Neural progenitor cell (in vitro differentiated cells): ENCODE measurements at regions not wholly inside any gene's neighbourhood (a gene's known extent, or its start where the extent isn't known, plus 50 kb on each side); places are given as distances from the start of the nearest gene placed in this dataset.
A peak's percentile ranks its signal among the peaks of the same experiment; 100 is the strongest.

ENCODE experiments used
- DNase-seq: peaks from one replicate; pipeline ENCODE4 v3.0.0-alpha.2; 2016; ENCODE audit warnings: low spot score
- H2AFZ ChIP-seq: fragments of 200-600 bp; sonication (generic); replicated peaks from 2 replicates; pipeline ENCODE4 v1.6.1; 2016; ENCODE audit warnings: antibody characterized with exemption
- H3F3A ChIP-seq: fragments of 200-600 bp; sonication (generic); 2 replicates; pipeline ENCODE4 v1.6.1; 2016; ENCODE audit warnings: antibody characterized with exemption, low read depth
- H3K27ac ChIP-seq: fragments of 200-600 bp; sonication (generic); 2 replicates; pipeline ENCODE4 v1.5.1; 2016; ENCODE audit warnings: mild to moderate bottlenecking
- H3K27me3 ChIP-seq: fragments of 200-600 bp; sonication (generic); 2 replicates; pipeline ENCODE4 v1.6.1; 2016; ENCODE audit warnings: mild to moderate bottlenecking, moderate library complexity
- H3K36me3 ChIP-seq: fragments of 200-600 bp; sonication (generic); 2 replicates; pipeline ENCODE4 v1.5.1; 2016
- H3K4me1 ChIP-seq: fragments of 200-600 bp; sonication (generic); 2 replicates; pipeline ENCODE4 v1.6.1; 2016; ENCODE audit warnings: mixed run types
- H3K4me2 ChIP-seq: fragments of 200-600 bp; sonication (generic); 2 replicates; pipeline ENCODE4 v1.6.1; 2016
- H3K4me3 ChIP-seq: fragments of 200-600 bp; sonication (generic); 2 replicates; pipeline ENCODE4 v1.5.1; 2016
- H3K79me2 ChIP-seq: fragments of 200-600 bp; sonication (generic); 2 replicates; pipeline ENCODE4 v1.6.1; 2016; ENCODE audit warnings: low read depth
- H3K9ac ChIP-seq: fragments of 200-600 bp; sonication (generic); 2 replicates; pipeline ENCODE4 v1.6.1; 2016
- H3K9me3 ChIP-seq: fragments of 200-600 bp; sonication (generic); 2 replicates; pipeline ENCODE4 v1.5.1; 2016; ENCODE audit warnings: low read depth
- H4K20me1 ChIP-seq: fragments of 200-600 bp; sonication (generic); 2 replicates; pipeline ENCODE4 v1.6.1; 2016; ENCODE audit warnings: low read depth
- H3K27ac Mint-ChIP-seq: 3 replicates; pipeline ENCODE4 v1.8.0; 2021; ENCODE audit warnings: mixed read lengths
- H3K27me3 Mint-ChIP-seq: 2 replicates; pipeline ENCODE4 v1.8.0; 2022; ENCODE audit warnings: low read depth, mild to moderate bottlenecking, inconsistent platforms, moderate library complexity, mixed read lengths; ENCODE audit not compliant: insufficient read depth
- H3K36me3 Mint-ChIP-seq: 3 replicates; pipeline ENCODE4 v1.8.0; 2021; ENCODE audit warnings: mixed read lengths
- H3K4me1 Mint-ChIP-seq: 3 replicates; pipeline ENCODE4 v1.8.0; 2021; ENCODE audit warnings: mixed read lengths
- H3K4me3 Mint-ChIP-seq: 3 replicates; pipeline ENCODE4 v1.8.0; 2021; ENCODE audit warnings: mild to moderate bottlenecking, moderate library complexity, mixed read lengths
- H3K9me3 Mint-ChIP-seq: 3 replicates; pipeline ENCODE4 v1.8.0; 2020; ENCODE audit warnings: mixed read lengths
- CTCF ChIP-seq: fragments of 200-600 bp; sonication (generic); IDR thresholded peaks from 2 replicates; pipeline ENCODE4 v1.5.1; 2017; ENCODE audit warnings: antibody characterized with exemption, mild to moderate bottlenecking
- EZH2 ChIP-seq: fragments of 200-600 bp; sonication (generic); IDR thresholded peaks from 2 replicates; pipeline ENCODE4 v1.6.1; 2017; ENCODE audit warnings: antibody characterized with exemption, mild to moderate bottlenecking, moderate library complexity
- EZH2phosphoT487 ChIP-seq: fragments of 200-600 bp; sonication (generic); IDR thresholded peaks from 2 replicates; pipeline ENCODE4 v1.6.1; 2017; ENCODE audit warnings: antibody characterized with exemption

DNA sequence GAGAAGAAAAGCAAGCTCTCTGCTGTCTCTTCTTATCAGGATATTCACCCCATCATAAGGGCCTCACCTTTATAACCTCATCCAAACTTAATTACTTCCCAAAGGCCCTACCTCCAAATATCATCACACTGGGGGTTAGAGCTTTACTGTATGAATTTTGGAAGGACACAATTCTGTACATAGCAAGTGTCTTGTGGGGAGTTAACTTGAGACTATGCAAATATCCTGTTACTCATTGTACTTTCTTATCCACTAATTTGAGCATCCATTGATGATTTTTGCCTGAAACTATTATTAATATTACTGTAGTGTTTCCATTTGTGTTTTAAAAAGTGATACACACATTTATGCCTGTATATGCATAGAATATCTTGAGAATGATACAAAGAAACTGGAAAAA is 129.1 kb upstream of the IVNS1ABP start:
- no peak for TF ChIP-seq EZH2
- TF ChIP-seq CTCF: no peak
- TF ChIP-seq EZH2phosphoT487: no peak
- Histone ChIP-seq H3K9me3 (no peaks in the 10 kb centered on the region), H3K4me1 (no peaks in the 10 kb centered on the region), H3K4me3 (no peak overlapping the region), H4K20me1 (no peaks in the 10 kb centered on the region), H3K4me2 (no peak overlapping the region), H3K36me3 (no peaks in the 10 kb centered on the region), H3K79me2 (no peaks in the 10 kb centered on the region), H3K27ac (no peak overlapping the region), H3K9ac (no peak overlapping the region), H2AFZ (no peak overlapping the region), H3K27me3 (no peaks in the 10 kb centered on the region), H3F3A (no peaks in the 10 kb centered on the region)
- no peaks in the 10 kb centered on the region for H3K36me3 Mint-ChIP-seq
- peaks cover 9% of the 10 kb centered on the region for H3K4me1 Mint-ChIP-seq
- DNase-seq: no peak
- H3K4me3 Mint-ChIP-seq: no peak overlapping the region
- H3K9me3 Mint-ChIP-seq: peaks cover 5% of the 10 kb centered on the region
- H3K27ac Mint-ChIP-seq: no peak overlapping the region
- no peaks in the 10 kb centered on the region for H3K27me3 Mint-ChIP-seq

- no peak for DNase-seq
- H3K9me3 ChIP-seq: no peaks in the 10 kb centered on the region
- no peaks in the 10 kb centered on the region for H3K27me3 ChIP-seq
- H4K20me1 ChIP-seq: no peaks in the 10 kb centered on the region
- no peaks in the 10 kb centered on the region for H3K36me3 ChIP-seq
- Mint-ChIP-seq H3K27me3 (no peaks in the 10 kb centered on the region), H3K4me3 (no peak overlapping the region), H3K27ac (no peak overlapping the region), H3K9me3 (peaks cover 5% of the 10 kb centered on the region), H3K36me3 (no peaks in the 10 kb centered on the region), H3K4me1 (peaks cover 10% of the 10 kb centered on the region)
- no peaks in the 10 kb centered on the region for H3K79me2 ChIP-seq
- TF ChIP-seq EZH2phosphoT487 (no peak), EZH2 (no peak), CTCF (no peak)
- H3F3A ChIP-seq: no peaks in the 10 kb centered on the region
- no peak overlapping the region for H3K9ac ChIP-seq
- H3K4me2 ChIP-seq: no peak overlapping the region
- H3K4me1 ChIP-seq: no peaks in the 10 kb centered on the region
- no peak overlapping the region for H3K4me3 ChIP-seq
- no peak overlapping the region for H2AFZ ChIP-seq
- no peak overlapping the region for H3K27ac ChIP-seq
Observed at GRCh38 chr1:185445594-185445993, 128.6 kb upstream of the IVNS1ABP start.

GRCh38 chr1:185444676-185445075 is 127.6 kb upstream of the IVNS1ABP start:
- H3K27ac Mint-ChIP-seq: no peak overlapping the region
- H3F3A ChIP-seq: no peaks in the 10 kb centered on the region
- no peaks in the 10 kb centered on the region for H3K36me3 ChIP-seq
- peak; percentile 25 for DNase-seq
- no peak overlapping the region for H2AFZ ChIP-seq
- no peak overlapping the region for H3K4me3 ChIP-seq
- no peaks in the 10 kb centered on the region for H4K20me1 ChIP-seq
- peaks cover 10% of the 10 kb centered on the region for H3K4me1 Mint-ChIP-seq
- H3K4me2 ChIP-seq: no peak overlapping the region
- H3K36me3 Mint-ChIP-seq: no peaks in the 10 kb centered on the region
- peaks cover 2% of the 10 kb centered on the region for H3K9me3 Mint-ChIP-seq
- H3K4me1 ChIP-seq: no peaks in the 10 kb centered on the region
- H3K9me3 ChIP-seq: no peaks in the 10 kb centered on the region
- TF ChIP-seq CTCF: no peak
- no peak for TF ChIP-seq EZH2
- TF ChIP-seq EZH2phosphoT487: no peak
- no peak overlapping the region for H3K9ac ChIP-seq
- no peaks in the 10 kb centered on the region for H3K27me3 Mint-ChIP-seq
- H3K27me3 ChIP-seq: no peaks in the 10 kb centered on the region
- no peak overlapping the region for H3K27ac ChIP-seq
- H3K79me2 ChIP-seq: no peaks in the 10 kb centered on the region
- no peak overlapping the region for H3K4me3 Mint-ChIP-seq
